ENCODE measurements at regions not wholly inside any gene's neighbourhood (a gene's known extent, or its start where the extent isn't known, plus 50 kb on each side); places are given as distances from the start of the nearest gene placed in this dataset.

GRCh38 chr19:30653646-30654386, 281.6 kb downstream of the ZNF536 start:
- H3K4me3 ChIP-seq (ENCODE audit: low read depth, low read length) = no peak overlapping the region
- 88% methylated on average over 13 of the region's 13 CpGs for WGBS
- no peak for DNase-seq (ENCODE audit: extremely low spot score)
- H3K4me1 ChIP-seq (ENCODE audit: insufficient read depth) = no peaks in the 10 kb centered on the region
- no peaks in the 10 kb centered on the region for H3K36me3 ChIP-seq (ENCODE audit: insufficient read depth)
- H3K27ac ChIP-seq (ENCODE audit: low read depth) = no peak overlapping the region

DNA sequence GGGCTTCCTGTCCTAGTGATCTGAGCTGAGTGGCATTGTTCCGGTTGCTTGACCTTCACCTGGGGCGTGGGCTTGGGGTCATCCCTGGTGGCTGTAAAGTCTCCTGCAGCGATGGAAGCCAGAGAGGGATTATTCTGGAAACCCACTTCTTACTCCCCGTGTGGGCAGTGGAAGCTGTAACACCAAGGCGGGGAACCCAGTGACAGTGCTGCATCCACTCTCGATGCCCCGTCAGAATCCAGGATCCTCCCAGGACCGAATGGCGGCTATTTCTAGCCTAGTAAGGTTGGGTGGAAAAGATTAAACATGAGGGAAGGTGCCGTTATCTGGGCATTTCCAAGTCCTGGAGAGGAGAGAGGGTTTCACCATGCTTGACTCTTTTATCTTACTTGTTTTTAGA, 280.6 kb downstream of the ZNF536 start:
- no peak for DNase-seq (ENCODE audit: extremely low spot score)
- Histone ChIP-seq H3K4me3 (ENCODE audit: low read depth, low read length) (no peak overlapping the region), H3K4me1 (ENCODE audit: insufficient read depth) (no peaks in the 10 kb centered on the region), H3K36me3 (ENCODE audit: insufficient read depth) (no peaks in the 10 kb centered on the region), H3K27ac (ENCODE audit: low read depth) (no peak overlapping the region)
- 88% methylated on average over 10 of the region's 10 CpGs for WGBS

DNA sequence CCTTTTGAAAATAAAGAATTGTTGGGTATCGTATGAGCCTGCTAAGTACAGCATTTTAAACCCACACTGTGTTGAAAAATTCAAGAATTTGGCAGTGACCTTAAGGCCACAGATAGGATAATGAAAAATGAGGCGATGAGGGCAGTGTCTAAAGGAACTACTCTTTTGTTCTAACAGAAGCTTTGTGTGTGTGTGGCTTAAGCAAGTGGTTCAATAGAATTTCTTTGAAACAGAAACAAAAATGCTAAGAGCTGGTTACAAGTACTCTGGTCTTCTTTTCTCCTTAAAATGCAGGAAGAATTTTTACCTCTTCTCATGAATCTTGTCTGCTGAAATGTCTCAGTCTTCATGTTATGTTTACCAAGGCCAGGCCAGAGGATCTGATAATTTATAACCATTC, 279.5 kb downstream of the ZNF536 start:
- no peaks in the 10 kb centered on the region for H3K36me3 ChIP-seq (ENCODE audit: insufficient read depth)
- H3K27ac ChIP-seq (ENCODE audit: low read depth) = no peak overlapping the region
- WGBS = 86% methylated on average over 2 of the region's 2 CpGs
- DNase-seq (ENCODE audit: extremely low spot score) = no peak
- H3K4me1 ChIP-seq (ENCODE audit: insufficient read depth) = no peaks in the 10 kb centered on the region
- H3K4me3 ChIP-seq (ENCODE audit: low read depth, low read length) = no peak overlapping the region

GRCh38 chr19:30651066-30651465, 278.9 kb downstream of the ZNF536 start:
- H3K27ac ChIP-seq (ENCODE audit: low read depth) = no peak overlapping the region
- 71% methylated on average over 10 of the region's 10 CpGs for WGBS
- no peaks in the 10 kb centered on the region for H3K4me1 ChIP-seq (ENCODE audit: insufficient read depth)
- no peak for DNase-seq (ENCODE audit: extremely low spot score)
- H3K36me3 ChIP-seq (ENCODE audit: insufficient read depth) = no peaks in the 10 kb centered on the region
- H3K4me3 ChIP-seq (ENCODE audit: low read depth, low read length) = no peak overlapping the region

DNA sequence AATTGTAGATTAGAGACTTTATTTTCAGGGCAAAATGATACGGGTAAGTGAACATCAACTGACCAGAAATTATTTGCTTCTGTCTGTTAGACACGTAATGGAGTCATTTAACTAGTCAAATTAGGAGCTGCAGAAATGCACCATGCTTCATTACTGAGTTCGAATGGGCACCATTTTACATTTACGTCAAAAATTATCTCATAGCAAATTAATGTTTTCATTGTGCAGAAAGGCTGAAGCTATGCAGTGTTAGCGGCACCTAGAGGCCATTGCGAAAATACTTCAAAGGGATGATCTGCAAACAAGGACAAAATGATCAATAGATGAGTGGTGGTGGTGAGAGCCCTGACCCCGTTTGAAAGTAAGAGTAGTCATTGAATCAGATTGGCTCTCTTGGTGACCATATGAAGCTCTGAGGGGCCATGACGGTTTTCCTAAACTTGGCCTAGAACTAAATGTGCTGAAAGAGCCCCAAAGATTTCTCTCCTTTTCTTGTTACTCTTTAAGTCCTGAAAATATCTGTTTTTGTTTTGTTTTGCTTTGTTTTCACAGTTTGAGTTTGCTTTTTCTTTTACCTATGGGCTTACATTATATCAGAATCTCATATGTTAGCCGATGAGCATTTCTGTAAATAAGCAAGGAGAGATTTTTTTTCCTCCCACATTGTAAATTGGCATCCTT, 277.9 kb downstream of the ZNF536 start:
- Histone ChIP-seq H3K4me1 (ENCODE audit: insufficient read depth) (no peaks in the 10 kb centered on the region), H3K4me3 (ENCODE audit: low read depth, low read length) (no peak overlapping the region), H3K27ac (ENCODE audit: low read depth) (no peak overlapping the region), H3K36me3 (ENCODE audit: insufficient read depth) (no peaks in the 10 kb centered on the region)
- peak; percentile 66 for DNase-seq (ENCODE audit: extremely low spot score)
- 18% methylated on average over 9 of the region's 9 CpGs for WGBS

DNA sequence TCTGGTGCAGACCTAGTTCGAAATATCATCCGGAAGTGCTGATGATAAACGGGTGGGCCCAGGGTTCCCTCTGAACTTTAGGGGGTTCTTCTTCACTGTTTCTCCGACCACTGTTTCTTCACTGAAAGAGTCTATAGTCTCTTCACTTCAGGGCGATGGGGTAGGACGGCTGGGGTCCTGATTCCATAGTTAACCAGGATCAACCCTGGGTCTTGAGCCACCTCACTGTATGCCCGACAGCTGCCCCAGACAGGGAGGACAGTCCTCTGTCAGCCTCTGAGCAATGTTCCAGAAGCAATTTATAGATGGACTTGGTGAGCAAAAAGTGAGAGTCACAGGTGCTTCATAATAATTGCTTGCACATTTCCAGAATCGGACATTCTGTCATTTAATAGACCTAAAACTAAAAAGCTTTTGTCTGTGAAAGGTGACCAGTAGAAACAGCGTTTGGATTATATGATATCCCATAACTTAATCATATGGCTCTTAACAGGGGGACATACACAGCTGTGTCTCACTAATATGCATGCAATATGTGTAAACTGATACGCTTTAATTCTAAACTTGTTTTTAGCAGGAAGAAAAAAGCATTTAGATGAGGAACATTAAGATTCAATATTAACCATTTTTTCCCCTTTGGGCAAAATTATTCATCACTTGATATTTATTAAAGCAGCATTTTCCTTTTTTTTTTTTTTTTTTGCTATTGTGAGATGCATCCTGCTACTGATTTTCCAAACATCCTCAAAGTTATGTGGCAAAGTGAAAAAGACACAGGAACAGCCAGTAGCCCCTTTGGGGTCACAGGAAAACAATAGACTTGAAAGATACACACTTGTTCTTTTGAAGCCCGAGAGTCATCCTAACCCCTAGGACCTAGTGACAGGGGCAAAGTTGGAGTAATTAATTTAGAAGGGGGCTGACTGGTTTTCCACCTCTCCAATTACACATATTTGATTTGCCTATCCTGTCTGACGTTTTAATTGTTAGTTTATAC, 277.0 kb downstream of the ZNF536 start:
- 78% methylated on average over 12 of the region's 12 CpGs for WGBS
- no peak for DNase-seq (ENCODE audit: extremely low spot score)
- Histone ChIP-seq H3K4me3 (ENCODE audit: low read depth, low read length) (no peak overlapping the region), H3K36me3 (ENCODE audit: insufficient read depth) (no peaks in the 10 kb centered on the region), H3K4me1 (ENCODE audit: insufficient read depth) (no peaks in the 10 kb centered on the region), H3K27ac (ENCODE audit: low read depth) (no peak overlapping the region)

GRCh38 chr19:30647891-30648720, 275.9 kb downstream of the ZNF536 start:
- WGBS = 50% methylated on average over 19 of the region's 19 CpGs
- no peak for DNase-seq (ENCODE audit: extremely low spot score)
- H3K4me3 ChIP-seq (ENCODE audit: low read depth, low read length) = no peak overlapping the region
- H3K27ac ChIP-seq (ENCODE audit: low read depth) = no peak overlapping the region
- H3K4me1 ChIP-seq (ENCODE audit: insufficient read depth) = no peaks in the 10 kb centered on the region
- no peaks in the 10 kb centered on the region for H3K36me3 ChIP-seq (ENCODE audit: insufficient read depth)

DNA sequence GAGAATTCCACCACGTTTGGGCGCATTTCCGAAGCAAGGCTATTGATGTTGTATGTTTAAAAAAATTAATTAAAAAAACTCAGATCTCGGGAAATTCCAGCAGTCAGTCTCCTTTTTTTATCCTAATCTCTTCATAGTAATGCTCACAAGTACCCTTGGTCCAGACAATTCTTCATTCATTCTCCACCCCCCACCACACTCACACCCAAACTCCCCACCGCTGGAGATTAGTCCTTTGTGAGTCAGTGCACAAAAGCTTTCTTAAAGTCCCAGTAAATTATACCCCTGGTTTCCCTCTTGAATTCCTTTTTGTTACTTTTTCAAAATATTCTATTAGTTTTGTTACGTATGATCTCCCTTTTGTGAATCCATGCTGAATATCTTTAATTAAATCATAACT, 274.6 kb downstream of the ZNF536 start:
- no peaks in the 10 kb centered on the region for H3K36me3 ChIP-seq (ENCODE audit: insufficient read depth)
- H3K4me1 ChIP-seq (ENCODE audit: insufficient read depth) = no peaks in the 10 kb centered on the region
- no peak overlapping the region for H3K4me3 ChIP-seq (ENCODE audit: low read depth, low read length)
- WGBS = 82% methylated on average over 6 of the region's 6 CpGs
- no peak for DNase-seq (ENCODE audit: extremely low spot score)
- no peak overlapping the region for H3K27ac ChIP-seq (ENCODE audit: low read depth)

- DNase-seq (ENCODE audit: extremely low spot score) = no peak
- H3K4me1 ChIP-seq (ENCODE audit: insufficient read depth) = no peaks in the 10 kb centered on the region
- no peak overlapping the region for H3K27ac ChIP-seq (ENCODE audit: low read depth)
- H3K36me3 ChIP-seq (ENCODE audit: insufficient read depth) = no peaks in the 10 kb centered on the region
- WGBS = 90% methylated on average over 12 of the region's 12 CpGs
- no peak overlapping the region for H3K4me3 ChIP-seq (ENCODE audit: low read depth, low read length)
Observed at GRCh38 chr19:30645946-30646577, 273.9 kb downstream of the ZNF536 start.

DNA sequence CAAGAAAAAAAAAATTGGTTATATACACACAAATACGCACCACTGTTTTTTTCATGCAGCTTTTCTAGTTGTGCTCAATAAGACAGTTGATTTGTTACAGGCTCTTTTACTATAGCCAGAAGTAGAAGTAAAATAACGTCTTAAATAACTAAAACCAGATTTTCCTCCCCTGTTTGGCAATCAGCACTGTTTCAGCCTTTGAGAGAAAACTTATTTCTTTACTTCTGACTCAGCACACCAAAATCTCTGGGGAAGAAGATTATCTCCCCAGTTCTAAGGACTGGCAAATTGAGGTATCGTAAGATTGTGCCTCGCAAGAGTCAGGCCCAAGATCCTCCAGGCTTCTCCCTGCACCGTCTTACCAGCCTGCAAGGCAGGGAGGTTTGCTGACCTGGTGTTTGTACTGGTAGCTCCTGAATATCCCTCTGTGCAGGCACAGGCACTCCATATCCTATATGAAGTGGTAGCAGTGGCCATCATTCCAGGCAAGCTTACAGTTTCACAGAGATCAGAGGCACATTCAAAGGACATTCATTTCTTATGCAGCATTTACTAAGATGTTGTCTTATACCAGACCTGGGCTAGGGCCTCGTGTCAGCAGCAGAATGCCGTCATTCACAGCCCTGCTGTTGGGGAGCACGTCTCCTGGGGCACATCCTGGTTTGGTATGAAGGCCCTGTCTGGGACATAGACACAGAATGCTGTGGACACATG, 268.2 kb downstream of the ZNF536 start:
- 74% methylated on average over 8 of the region's 8 CpGs for WGBS

GRCh38 chr19:30638889-30639288, 266.7 kb downstream of the ZNF536 start:
- Histone ChIP-seq H3K27ac (ENCODE audit: low read depth) (no peak overlapping the region), H3K36me3 (ENCODE audit: insufficient read depth) (no peaks in the 10 kb centered on the region), H3K4me3 (ENCODE audit: low read depth, low read length) (no peak overlapping the region), H3K4me1 (ENCODE audit: insufficient read depth) (no peaks in the 10 kb centered on the region)
- WGBS = 84% methylated on average over 4 of the region's 4 CpGs
- DNase-seq (ENCODE audit: extremely low spot score) = no peak

More for the DNA sequence above, 268.2 kb downstream of the ZNF536 start:
- H3K27ac ChIP-seq (ENCODE audit: low read depth) = no peak overlapping the region
- H3K4me1 ChIP-seq (ENCODE audit: insufficient read depth) = no peaks in the 10 kb centered on the region
- no peak for DNase-seq (ENCODE audit: extremely low spot score)
- no peaks in the 10 kb centered on the region for H3K36me3 ChIP-seq (ENCODE audit: insufficient read depth)
- H3K4me3 ChIP-seq (ENCODE audit: low read depth, low read length) = no peak overlapping the region

GRCh38 chr19:30637926-30638325, 265.7 kb downstream of the ZNF536 start:
- Histone ChIP-seq H3K27ac (ENCODE audit: low read depth) (no peak overlapping the region), H3K4me1 (ENCODE audit: insufficient read depth) (no peaks in the 10 kb centered on the region), H3K4me3 (ENCODE audit: low read depth, low read length) (no peak overlapping the region), H3K36me3 (ENCODE audit: insufficient read depth) (no peaks in the 10 kb centered on the region)
- no peak for DNase-seq (ENCODE audit: extremely low spot score)
- 74% methylated on average over 2 of the region's 2 CpGs for WGBS

Measured in urinary bladder (tissue), 3 donors.